PFSK-1 (cell line): ENCODE measurements at regions not wholly inside any gene's neighbourhood (a gene's known extent, or its start where the extent isn't known, plus 50 kb on each side); places are given as distances from the start of the nearest gene placed in this dataset.

Experiments used
- FOXP2 ChIP-seq: optimal IDR thresholded peaks from 2 replicates; pipeline ENCODE3; 2011; ENCODE audit warnings: borderline replicate concordance, control low read depth, inconsistent platforms; ENCODE audit not compliant: insufficient read depth; ENCODE audit errors: extremely low read length, extremely low read depth
- POLR2AphosphoS5 ChIP-seq: IDR thresholded peaks from 2 replicates; pipeline ENCODE4 v1.6.1; 2012; ENCODE audit warnings: low read depth, mild to moderate bottlenecking, control low read depth, low read length, moderate library complexity
- REST ChIP-seq, 2 experiments: IDR thresholded peaks; 2 replicates each; pipeline versions ENCODE4 v1.6.1 to v1.8.0; 2011 to 2012; ENCODE audit warnings: low read depth in 2 of 2, low read length in 2 of 2, control low read depth in 1 of 2, inconsistent platforms in 1 of 2, mild to moderate bottlenecking in 1 of 2, moderate library complexity in 1 of 2; ENCODE audit not compliant: insufficient read depth in 1 of 2

DNA sequence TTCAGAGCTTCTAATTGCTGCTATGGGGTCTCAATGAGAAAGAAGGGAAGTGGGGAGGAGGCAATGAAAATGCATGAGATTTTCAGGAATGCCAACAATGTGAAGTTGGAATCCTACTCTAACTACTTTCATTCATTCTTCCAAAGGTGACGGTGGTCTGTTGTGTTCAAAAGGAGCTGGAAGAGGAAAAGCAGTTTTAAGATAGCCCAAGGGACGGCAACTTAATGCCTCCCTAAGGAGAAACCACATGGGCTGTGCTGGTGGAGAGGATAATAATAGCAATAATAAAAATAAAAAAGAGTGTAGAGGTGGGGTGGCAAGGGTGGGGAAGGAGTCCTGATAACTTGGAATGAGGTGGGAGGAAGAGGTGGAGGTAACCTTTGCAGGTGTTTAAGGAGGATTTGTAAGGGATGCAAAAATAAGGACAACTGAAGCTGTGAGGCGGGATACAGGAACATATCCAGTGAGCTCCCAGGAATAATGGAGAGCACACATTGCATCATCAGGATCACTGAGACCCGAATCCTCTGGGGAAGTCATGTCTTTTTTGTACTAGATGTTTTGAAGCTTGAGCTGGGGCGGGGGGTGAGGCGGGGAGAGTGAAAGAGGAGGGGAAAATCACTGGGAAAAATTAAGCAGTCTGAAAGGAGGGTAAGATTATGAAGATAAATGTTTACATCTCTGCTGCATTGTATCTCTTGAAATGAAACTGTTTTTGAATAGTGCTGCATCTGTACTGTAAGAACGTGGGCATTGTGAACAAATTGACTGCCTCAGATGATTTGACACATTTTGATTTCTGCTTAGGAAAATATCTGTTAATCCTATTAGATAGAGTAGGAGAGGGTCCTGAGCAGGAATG is 120.1 kb upstream of the TMEM161B start:
- TF ChIP-seq POLR2AphosphoS5 (no peak), FOXP2 (no peak), REST (IDR thresholded peaks at IDR 0.05; ENCODE audit: insufficient read depth in 1 of 2, low read depth in 2 of 2, low read length in 2 of 2) (no peak)
